Choroid plexus epithelial cell (primary cell): ENCODE measurements at regions not wholly inside any gene's neighbourhood (a gene's known extent, or its start where the extent isn't known, plus 50 kb on each side); places are given as distances from the start of the nearest gene placed in this dataset.
A peak's percentile ranks its signal among the peaks of the same experiment; 100 is the strongest.

ENCODE experiments used
- DNase-seq: peaks from one replicate; pipeline ENCODE4 v3.0.0-alpha.2; 2010; ENCODE audit warnings: low read depth
- H3K4me3 ChIP-seq: 2 replicates; pipeline ENCODE4 v1.5.1; 2011; ENCODE audit warnings: low read depth, mild to moderate bottlenecking, control low read depth, low read length, moderate library complexity
- CTCF ChIP-seq: conservative IDR thresholded peaks from 2 replicates; pipeline ENCODE4 v1.5.1; 2011; ENCODE audit warnings: low read depth, mild to moderate bottlenecking, control low read depth, inconsistent platforms, low read length, moderate library complexity

- peak; percentile 72 for DNase-seq
- TF ChIP-seq CTCF = peak; percentile 79
- H3K4me3 ChIP-seq = no peak overlapping the region
Observed at GRCh38 chr3:195001961-195002861, 268.7 kb downstream of the XXYLT1 start.

GRCh38 chr3:195003006-195003892 is 267.7 kb downstream of the XXYLT1 start:
- TF ChIP-seq CTCF = no peak
- H3K4me3 ChIP-seq = no peak overlapping the region
- DNase-seq = peak; percentile 64

GRCh38 chr3:195003893-195004289 is 267.1 kb downstream of the XXYLT1 start:
- H3K4me3 ChIP-seq = no peak overlapping the region
- DNase-seq = no peak
- TF ChIP-seq CTCF = no peak

- H3K4me3 ChIP-seq = no peak overlapping the region
- no peak for TF ChIP-seq CTCF
- DNase-seq = no peak
Observed at GRCh38 chr3:195004512-195005250, 266.3 kb downstream of the XXYLT1 start.

- no peak for DNase-seq
- TF ChIP-seq CTCF = no peak
- no peak overlapping the region for H3K4me3 ChIP-seq
Observed at GRCh38 chr3:195005251-195005620, 265.7 kb downstream of the XXYLT1 start.

GRCh38 chr3:195005759-195006510 is 265.0 kb downstream of the XXYLT1 start:
- no peak overlapping the region for H3K4me3 ChIP-seq
- TF ChIP-seq CTCF = no peak
- DNase-seq = no peak
